Activated CD4-positive, alpha-beta T cell treated with anti-CD3 and anti-CD28 coated beads, Interleukin-2, Interleukin-6, amounts not matched to agents 100 ng/mL and 50 ng/mL, durations not matched to agents 16 hours and 8 hours (primary cell): ENCODE measurements at regions not wholly inside any gene's neighbourhood (a gene's known extent, or its start where the extent isn't known, plus 50 kb on each side); places are given as distances from the start of the nearest gene placed in this dataset.
"Not testable (repeated sequence)": the region's sequence is repeated elsewhere in the genome, so short reads cannot be mapped to it uniquely, and the experiment has no call there.

Experiments used
- DNase-seq: peaks from one replicate; pipeline ENCODE4 v3.0.0-alpha.2; 2020

- DNase-seq: no peak
These were observed 559.5 kb downstream of the DMRTA1 start for GRCh38 chr9:23006127-23006526.

GRCh38 chr9:23011669-23012068, 565.0 kb downstream of the DMRTA1 start:
- no peak for DNase-seq

GRCh38 chr9:23015557-23015956, 568.9 kb downstream of the DMRTA1 start:
- DNase-seq: no peak

GRCh38 chr9:23036416-23036815, 589.8 kb downstream of the DMRTA1 start:
- no peak for DNase-seq

- DNase-seq: no peak
These were observed 592.8 kb downstream of the DMRTA1 start for GRCh38 chr9:23039402-23039801.

GRCh38 chr9:23041466-23041865, 594.8 kb downstream of the DMRTA1 start:
- DNase-seq: no peak

- no peak for DNase-seq
These were observed 597.9 kb downstream of the DMRTA1 start for GRCh38 chr9:23044549-23044948.

GRCh38 chr9:23046026-23046425, 599.4 kb downstream of the DMRTA1 start:
- not testable (repeated sequence) for DNase-seq

- DNase-seq: no peak
These were observed 603.9 kb downstream of the DMRTA1 start for GRCh38 chr9:23050548-23050947.

GRCh38 chr9:23073136-23073535, 626.5 kb downstream of the DMRTA1 start:
- no peak for DNase-seq

- DNase-seq: no peak
These were observed 633.2 kb downstream of the DMRTA1 start for GRCh38 chr9:23079798-23080197.

GRCh38 chr9:23081377-23081776, 634.8 kb downstream of the DMRTA1 start:
- DNase-seq: no peak

- no peak for DNase-seq
These were observed 642.3 kb downstream of the DMRTA1 start for GRCh38 chr9:23088932-23089364.

GRCh38 chr9:23117616-23118015, 671.0 kb downstream of the DMRTA1 start:
- DNase-seq: no peak

GRCh38 chr9:23120630-23121029, 674.0 kb downstream of the DMRTA1 start:
- DNase-seq: no peak

GRCh38 chr9:23123048-23123632, 676.5 kb downstream of the DMRTA1 start:
- no peak for DNase-seq

- no peak for DNase-seq
These were observed 680.6 kb downstream of the ELAVL2 start for GRCh38 chr9:23145467-23145866.

- DNase-seq: no peak
These were observed 673.0 kb downstream of the ELAVL2 start for GRCh38 chr9:23153058-23153457.

GRCh38 chr9:23160491-23160890, 665.5 kb downstream of the ELAVL2 start:
- no peak for DNase-seq

GRCh38 chr9:23160952-23161469, 665.0 kb downstream of the ELAVL2 start:
- no peak for DNase-seq

GRCh38 chr9:23162789-23163188, 663.3 kb downstream of the ELAVL2 start:
- DNase-seq: no peak

- DNase-seq: no peak
These were observed 654.6 kb downstream of the ELAVL2 start for GRCh38 chr9:23171479-23171878.

- DNase-seq: no peak
These were observed 653.8 kb downstream of the ELAVL2 start for GRCh38 chr9:23172206-23172605.

- DNase-seq: no peak
These were observed 652.9 kb downstream of the ELAVL2 start for GRCh38 chr9:23172979-23173637.

GRCh38 chr9:23194281-23194680, 631.8 kb downstream of the ELAVL2 start:
- no peak for DNase-seq
